GM12891 (cell line): ENCODE measurements at regions not wholly inside any gene's neighbourhood (a gene's known extent, or its start where the extent isn't known, plus 50 kb on each side); places are given as distances from the start of the nearest gene placed in this dataset.

ENCODE experiments used
- POLR2A ChIP-seq: IDR thresholded peaks from 2 replicates; pipeline ENCODE4 v1.6.1; 2011; ENCODE audit warnings: low read depth, low read length, control low read depth
- POLR2AphosphoS5 ChIP-seq: IDR thresholded peaks from 2 replicates; pipeline ENCODE4 v1.6.1; 2011; ENCODE audit warnings: low read depth, low read length, control low read depth

GRCh38 chr6:126440923-126441322 is 101.0 kb downstream of the CENPW start:
- TF ChIP-seq POLR2AphosphoS5 (no peak), POLR2A (no peak)
